ENCODE measurements at regions not wholly inside any gene's neighbourhood (a gene's known extent, or its start where the extent isn't known, plus 50 kb on each side); places are given as distances from the start of the nearest gene placed in this dataset.
A peak's percentile ranks its signal among the peaks of the same experiment; 100 is the strongest.
"Not testable (repeated sequence)": the region's sequence is repeated elsewhere in the genome, so short reads cannot be mapped to it uniquely, and the experiment has no call there.

GRCh38 chr6:137399881-137400443 is 94.2 kb downstream of the OLIG3 start:
- DNase-seq, result no peak

GRCh38 chr6:137395316-137395715 is 98.9 kb downstream of the OLIG3 start:
- DNase-seq, result no peak

GRCh38 chr6:137391061-137391814 is 103.0 kb downstream of the OLIG3 start:
- DNase-seq, result peak; percentile 6

DNA sequence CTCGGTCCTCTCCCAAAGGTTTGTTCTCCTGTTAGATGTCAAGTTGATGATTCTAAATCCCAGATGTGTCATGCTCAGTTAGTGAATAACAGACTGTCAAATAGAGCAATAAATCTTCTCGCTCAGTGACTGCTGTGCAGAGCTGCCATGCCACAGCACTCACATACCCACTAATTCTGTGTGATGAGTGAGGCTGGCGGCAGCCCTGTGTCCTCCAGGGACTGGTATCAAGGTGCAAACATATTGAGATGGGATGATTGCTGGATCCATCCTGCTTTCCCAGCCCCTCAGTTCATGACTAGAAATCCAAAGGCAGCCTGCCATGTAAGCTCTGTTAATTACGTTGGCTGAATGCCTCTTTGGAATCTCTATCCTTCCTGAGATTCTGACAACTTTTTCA is 103.9 kb downstream of the OLIG3 start:
- no peak for DNase-seq

- DNase-seq, result no peak
Observed at GRCh38 chr6:137389150-137389704, 105.0 kb downstream of the OLIG3 start.

DNA sequence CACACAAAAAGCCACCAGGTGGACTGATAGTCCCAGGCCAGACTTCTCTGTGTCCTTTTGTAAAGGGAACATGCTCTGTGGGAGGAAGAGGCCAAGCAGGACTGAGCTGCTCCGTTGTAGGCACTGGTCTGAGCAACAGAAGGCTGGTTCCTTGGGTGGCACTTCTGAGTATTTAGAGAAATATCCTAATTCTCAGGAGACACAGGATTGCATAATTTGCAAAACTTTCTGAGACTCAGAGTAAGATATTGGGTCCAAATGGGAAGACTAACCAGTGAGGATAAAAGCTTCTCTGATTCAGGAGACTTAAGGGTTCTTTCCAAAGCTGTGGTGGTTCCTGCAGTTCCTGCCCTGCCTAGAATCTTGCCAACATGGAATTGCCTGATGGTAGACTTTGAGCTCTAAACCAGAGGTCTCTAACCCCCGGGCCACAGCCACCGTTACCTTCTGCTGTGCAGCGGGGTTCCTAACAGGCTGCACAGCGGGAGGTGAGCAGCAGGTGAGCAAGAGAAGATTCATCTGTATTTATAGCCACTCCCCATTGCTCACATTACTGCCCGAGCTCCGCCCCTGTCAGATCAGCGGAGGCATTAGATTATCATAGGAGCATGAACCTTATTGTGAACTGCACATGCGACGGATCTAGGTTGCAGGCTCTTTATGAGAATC is 107.0 kb downstream of the OLIG3 start:
- no peak for DNase-seq

GRCh38 chr6:137383287-137383686 is 110.9 kb downstream of the OLIG3 start:
- DNase-seq, result not testable (repeated sequence)

DNA sequence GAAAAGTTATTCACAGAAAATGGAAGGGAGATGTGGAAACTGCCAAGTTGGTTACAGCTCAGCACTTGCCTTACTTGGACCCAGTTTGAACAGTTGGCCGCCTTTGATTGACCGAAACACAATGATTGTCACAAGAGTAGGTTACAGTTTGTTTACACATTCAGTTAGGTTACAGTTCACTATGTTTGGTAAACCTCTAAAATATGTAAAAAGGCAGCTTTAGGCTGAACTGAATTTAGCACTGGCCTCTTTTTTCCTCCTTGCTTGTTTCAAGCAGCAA is 116.2 kb downstream of the OLIG3 start:
- DNase-seq, result no peak

DNA sequence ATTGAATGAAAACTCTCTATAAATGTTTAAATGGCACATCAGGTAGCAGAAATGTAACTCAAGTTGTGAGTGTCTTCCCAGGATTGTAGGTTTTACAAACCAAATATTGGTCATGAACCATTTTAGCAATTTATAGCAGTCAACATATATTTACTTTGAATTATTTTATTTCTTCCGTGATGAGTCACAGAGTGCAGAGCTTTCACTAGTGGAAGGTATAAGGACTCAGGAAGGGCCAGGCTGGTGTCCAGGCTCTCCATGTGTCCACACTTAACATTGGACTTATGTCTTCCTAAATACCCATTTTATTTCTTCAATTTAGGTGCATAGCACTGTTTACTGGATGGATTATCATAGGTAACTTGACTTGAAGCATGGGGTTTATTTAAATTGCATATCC is 120.9 kb downstream of the OLIG3 start:
- DNase-seq, result no peak

GRCh38 chr6:137372532-137372931 is 121.7 kb downstream of the OLIG3 start:
- no peak for DNase-seq

GRCh38 chr6:137371634-137372016 is 122.6 kb downstream of the OLIG3 start:
- no peak for DNase-seq

GRCh38 chr6:137370871-137371633 is 123.1 kb downstream of the OLIG3 start:
- DNase-seq, result no peak

DNA sequence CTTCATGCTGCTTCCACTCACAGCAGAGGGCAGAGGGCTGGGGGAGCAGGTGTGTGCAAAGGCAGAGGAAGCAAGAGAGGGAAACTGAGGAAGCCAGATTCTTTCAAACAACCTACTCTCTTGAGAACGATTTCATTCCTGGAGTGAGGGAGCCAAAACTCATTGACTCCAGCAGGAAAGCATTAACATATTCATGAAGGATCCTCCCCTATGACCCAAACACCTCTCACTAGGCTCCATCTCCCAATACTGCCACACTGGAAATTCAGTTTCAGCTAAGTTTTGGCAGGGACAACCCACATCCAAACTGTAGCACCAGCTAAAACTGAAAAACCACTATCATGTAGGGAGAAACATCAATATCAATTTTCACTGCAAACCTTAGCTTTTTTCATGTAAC is 125.1 kb downstream of the OLIG3 start:
- DNase-seq, result no peak

- no peak for DNase-seq
Observed at GRCh38 chr6:137365707-137366437, 128.3 kb downstream of the OLIG3 start.

GRCh38 chr6:137363805-137364138 is 130.4 kb downstream of the OLIG3 start:
- peak; percentile 17 for DNase-seq

- DNase-seq, result no peak
Observed at GRCh38 chr6:137362878-137363804, 131.1 kb downstream of the OLIG3 start.

DNA sequence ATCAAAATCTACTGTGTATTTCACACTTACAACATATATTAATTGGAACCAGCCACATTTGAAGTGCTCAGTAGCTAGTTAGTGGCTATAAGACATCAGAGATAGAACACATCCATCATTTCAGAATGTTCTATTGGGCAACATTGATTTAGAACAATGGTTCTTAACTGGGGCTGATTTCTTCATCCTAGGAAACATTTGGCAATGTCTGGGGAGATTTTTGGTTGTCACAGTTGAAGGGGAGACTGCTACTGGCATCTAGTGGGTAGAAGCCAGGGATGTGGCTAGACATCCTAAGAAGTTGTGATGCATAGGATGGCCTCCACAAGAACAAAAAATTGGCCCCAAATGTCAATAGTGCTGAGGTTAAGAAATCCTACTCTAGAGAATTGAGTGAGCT is 132.5 kb downstream of the OLIG3 start:
- DNase-seq, result no peak

- DNase-seq, result no peak
Observed at GRCh38 chr6:137358273-137358672, 135.9 kb downstream of the OLIG3 start.

GRCh38 chr6:137357948-137358266 is 136.3 kb downstream of the OLIG3 start:
- no peak for DNase-seq

- DNase-seq, result no peak
Observed at GRCh38 chr6:137357263-137357947, 136.8 kb downstream of the OLIG3 start.

- DNase-seq, result no peak
Observed at GRCh38 chr6:137353842-137354397, 134.7 kb upstream of the IFNGR1 start.
